ENCODE measurements at regions not wholly inside any gene's neighbourhood (a gene's known extent, or its start where the extent isn't known, plus 50 kb on each side); places are given as distances from the start of the nearest gene placed in this dataset.

- no peak for TF ChIP-seq EP300 (IDR thresholded peaks at IDR 0.05)
- no peak for TF ChIP-seq POLR2A (IDR thresholded peaks at IDR 0.05)
- no peak for TF ChIP-seq CTCF (IDR thresholded peaks at IDR 0.05)
- no peak for TF ChIP-seq POLR2AphosphoS5 (IDR thresholded peaks at IDR 0.05)
Observed at GRCh38 chr5:116865651-116866050, 291.0 kb upstream of the SEMA6A start.
